DOHH2 (cell line): ENCODE measurements at regions not wholly inside any gene's neighbourhood (a gene's known extent, or its start where the extent isn't known, plus 50 kb on each side); places are given as distances from the start of the nearest gene placed in this dataset.

ENCODE experiments used
- CTCF ChIP-seq: fragments of 200-600 bp; sonication (generic); IDR thresholded peaks from one replicate; pipeline ENCODE4 v1.5.1; 2014; ENCODE audit warnings: antibody characterized with exemption, mild to moderate bottlenecking, low read depth, low read length; ENCODE audit not compliant: poor library complexity, severe bottlenecking
- EZH2phosphoT487 ChIP-seq: fragments of 200-600 bp; sonication (generic); IDR thresholded peaks from 2 replicates; pipeline ENCODE4 v1.6.1; 2017; ENCODE audit warnings: borderline replicate concordance, mild to moderate bottlenecking, antibody characterized with exemption, low read length, moderate library complexity, mixed read lengths

- TF ChIP-seq CTCF (no peak), EZH2phosphoT487 (no peak)
Observed at GRCh38 chr2:144261966-144262365, 258.0 kb downstream of the ZEB2 start.
